HL-60 (cell line): ENCODE measurements at regions not wholly inside any gene's neighbourhood (a gene's known extent, or its start where the extent isn't known, plus 50 kb on each side); places are given as distances from the start of the nearest gene placed in this dataset.

Experiments
- DNase-seq, 2 experiments: peaks; one replicate each; pipeline ENCODE4 v3.0.0-alpha.2; 2010 to 2020; ENCODE audit warnings: low read depth in 1 of 2, low spot score in 1 of 2
- H3K27ac ChIP-seq: fragments of 250-450 bp; sonication (Bioruptor Pico); replicated peaks from 2 replicates; pipeline ENCODE4 v1.5.1; 2020; ENCODE audit warnings: mild to moderate bottlenecking, moderate library complexity
- H3K27me3 ChIP-seq: fragments of 250-450 bp; sonication (Bioruptor Pico); 2 replicates; pipeline ENCODE4 v1.5.1; 2021; ENCODE audit warnings: mild to moderate bottlenecking, moderate library complexity; ENCODE audit not compliant: insufficient read depth, poor library complexity, severe bottlenecking
- H3K4me3 ChIP-seq: replicated peaks from 2 replicates; pipeline ENCODE4 v1.5.1; 2011; ENCODE audit warnings: mild to moderate bottlenecking, control low read depth, low read length; ENCODE audit not compliant: insufficient read depth
- CTCF ChIP-seq: IDR thresholded peaks from one replicate; pipeline ENCODE4 v1.5.1; 2011; ENCODE audit warnings: low read length, control low read depth, inconsistent platforms; ENCODE audit not compliant: insufficient read depth
- GABPA ChIP-seq: IDR thresholded peaks from 2 replicates; pipeline ENCODE4 v1.6.1; 2012; ENCODE audit warnings: low read depth
- POLR2AphosphoS5 ChIP-seq: IDR thresholded peaks from 2 replicates; pipeline ENCODE4 v1.6.1; 2012; ENCODE audit warnings: low read depth
- SPI1 ChIP-seq: IDR thresholded peaks from 2 replicates; pipeline ENCODE4 v1.6.1; 2012; ENCODE audit warnings: low read depth, mild to moderate bottlenecking, borderline replicate concordance
- TF ChIP-seq, protein P1 (sequence below): IDR thresholded peaks from 2 replicates; pipeline ENCODE4 v1.6.1; 2012; ENCODE audit warnings: low read depth; ENCODE audit not compliant: insufficient replicate concordance

DNA sequence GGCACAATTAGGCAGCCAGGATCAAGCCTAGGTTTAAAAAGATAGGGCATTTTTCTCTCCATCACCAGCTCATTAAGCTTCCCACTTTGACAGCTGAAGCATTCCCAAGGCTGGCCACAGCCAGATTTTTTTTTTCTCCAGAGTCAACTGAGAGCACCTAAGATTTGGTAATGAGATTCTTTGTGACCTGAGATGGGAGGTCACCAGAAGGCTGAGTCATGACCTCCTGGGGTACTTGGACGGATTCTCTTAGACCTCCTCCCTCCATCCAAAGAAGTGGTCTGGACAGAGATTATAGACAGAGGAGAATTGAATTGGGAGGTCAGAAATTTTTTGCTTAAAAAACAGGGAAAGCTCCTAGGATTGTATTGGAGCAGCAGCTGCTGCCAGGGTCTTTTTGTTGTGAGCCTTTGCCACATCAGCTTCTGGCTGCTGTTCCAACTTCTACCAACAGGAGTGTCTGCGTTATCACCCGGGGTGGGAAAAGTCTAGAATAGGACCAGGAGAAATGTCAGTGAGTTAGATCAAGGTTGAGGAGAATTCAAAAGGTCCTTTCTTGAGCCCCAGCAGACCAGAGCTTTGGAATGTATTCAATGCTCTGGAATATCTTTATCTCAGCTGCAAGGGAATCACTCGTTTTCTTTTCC is 221.2 kb upstream of the N4BP1 start:
- TF ChIP-seq SPI1 (no peak), CTCF (no peak), POLR2AphosphoS5 (no peak), GABPA (no peak)
- TF ChIP-seq, protein P1, sequence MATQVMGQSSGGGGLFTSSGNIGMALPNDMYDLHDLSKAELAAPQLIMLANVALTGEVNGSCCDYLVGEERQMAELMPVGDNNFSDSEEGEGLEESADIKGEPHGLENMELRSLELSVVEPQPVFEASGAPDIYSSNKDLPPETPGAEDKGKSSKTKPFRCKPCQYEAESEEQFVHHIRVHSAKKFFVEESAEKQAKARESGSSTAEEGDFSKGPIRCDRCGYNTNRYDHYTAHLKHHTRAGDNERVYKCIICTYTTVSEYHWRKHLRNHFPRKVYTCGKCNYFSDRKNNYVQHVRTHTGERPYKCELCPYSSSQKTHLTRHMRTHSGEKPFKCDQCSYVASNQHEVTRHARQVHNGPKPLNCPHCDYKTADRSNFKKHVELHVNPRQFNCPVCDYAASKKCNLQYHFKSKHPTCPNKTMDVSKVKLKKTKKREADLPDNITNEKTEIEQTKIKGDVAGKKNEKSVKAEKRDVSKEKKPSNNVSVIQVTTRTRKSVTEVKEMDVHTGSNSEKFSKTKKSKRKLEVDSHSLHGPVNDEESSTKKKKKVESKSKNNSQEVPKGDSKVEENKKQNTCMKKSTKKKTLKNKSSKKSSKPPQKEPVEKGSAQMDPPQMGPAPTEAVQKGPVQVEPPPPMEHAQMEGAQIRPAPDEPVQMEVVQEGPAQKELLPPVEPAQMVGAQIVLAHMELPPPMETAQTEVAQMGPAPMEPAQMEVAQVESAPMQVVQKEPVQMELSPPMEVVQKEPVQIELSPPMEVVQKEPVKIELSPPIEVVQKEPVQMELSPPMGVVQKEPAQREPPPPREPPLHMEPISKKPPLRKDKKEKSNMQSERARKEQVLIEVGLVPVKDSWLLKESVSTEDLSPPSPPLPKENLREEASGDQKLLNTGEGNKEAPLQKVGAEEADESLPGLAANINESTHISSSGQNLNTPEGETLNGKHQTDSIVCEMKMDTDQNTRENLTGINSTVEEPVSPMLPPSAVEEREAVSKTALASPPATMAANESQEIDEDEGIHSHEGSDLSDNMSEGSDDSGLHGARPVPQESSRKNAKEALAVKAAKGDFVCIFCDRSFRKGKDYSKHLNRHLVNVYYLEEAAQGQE: no peak
- no peak for DNase-seq
- Histone ChIP-seq H3K27me3 (peaks cover 2% of the 10 kb centered on the region), H3K27ac (no peak overlapping the region), H3K4me3 (no peak overlapping the region)

GRCh38 chr16:48829336-48830310 is 219.6 kb upstream of the N4BP1 start:
- DNase-seq: no peak
- H3K27me3 ChIP-seq: peaks cover 2% of the 10 kb centered on the region
- no peak overlapping the region for H3K4me3 ChIP-seq
- no peak overlapping the region for H3K27ac ChIP-seq
- TF ChIP-seq GABPA (no peak), CTCF (no peak), POLR2AphosphoS5 (no peak), SPI1 (no peak)
- TF ChIP-seq, protein P1: no peak

GRCh38 chr16:48824271-48824670 is 214.3 kb upstream of the N4BP1 start:
- TF ChIP-seq CTCF (no peak), GABPA (no peak), SPI1 (no peak), POLR2AphosphoS5 (no peak)
- TF ChIP-seq, protein P1: no peak
- H3K4me3 ChIP-seq: no peak overlapping the region
- H3K27ac ChIP-seq: no peak overlapping the region

More at GRCh38 chr16:48824271-48824670, 214.3 kb upstream of the N4BP1 start:
- H3K27me3 ChIP-seq: peaks cover 2% of the 10 kb centered on the region
- no peak for DNase-seq
